Osteocyte (in vitro differentiated cells): ENCODE measurements at regions not wholly inside any gene's neighbourhood (a gene's known extent, or its start where the extent isn't known, plus 50 kb on each side); places are given as distances from the start of the nearest gene placed in this dataset.

Source experiments
- DNase-seq: peaks from one replicate; pipeline ENCODE4 v3.0.0; 2021; ENCODE audit warnings: mixed read lengths; ENCODE audit not compliant: unreplicated experiment; ENCODE audit errors: extremely low spot score
- H3K27ac Mint-ChIP-seq: one replicate; pipeline ENCODE4 v1.8.0; 2021; ENCODE audit warnings: mild to moderate bottlenecking, mixed read lengths; ENCODE audit not compliant: unreplicated experiment
- H3K27me3 Mint-ChIP-seq: one replicate; pipeline ENCODE4 v1.8.0; 2021; ENCODE audit warnings: mixed read lengths; ENCODE audit not compliant: unreplicated experiment
- H3K36me3 Mint-ChIP-seq: one replicate; pipeline ENCODE4 v1.8.0; 2021; ENCODE audit warnings: mixed read lengths; ENCODE audit not compliant: unreplicated experiment
- H3K4me1 Mint-ChIP-seq: one replicate; pipeline ENCODE4 v1.8.0; 2021; ENCODE audit warnings: mixed read lengths; ENCODE audit not compliant: unreplicated experiment
- H3K4me3 Mint-ChIP-seq: one replicate; pipeline ENCODE4 v1.8.0; 2021; ENCODE audit warnings: mild to moderate bottlenecking, moderate library complexity, mixed read lengths; ENCODE audit not compliant: unreplicated experiment
- H3K9me3 Mint-ChIP-seq: one replicate; pipeline ENCODE4 v1.8.0; 2021; ENCODE audit warnings: mixed read lengths; ENCODE audit not compliant: unreplicated experiment
- TF ChIP-seq, protein P1 (sequence below): fragments of 200-600 bp; sonication (generic); IDR thresholded peaks from 2 replicates; pipeline ENCODE4 v1.5.0; 2021; ENCODE audit warnings: antibody characterized with exemption, mild to moderate bottlenecking, moderate library complexity

DNA sequence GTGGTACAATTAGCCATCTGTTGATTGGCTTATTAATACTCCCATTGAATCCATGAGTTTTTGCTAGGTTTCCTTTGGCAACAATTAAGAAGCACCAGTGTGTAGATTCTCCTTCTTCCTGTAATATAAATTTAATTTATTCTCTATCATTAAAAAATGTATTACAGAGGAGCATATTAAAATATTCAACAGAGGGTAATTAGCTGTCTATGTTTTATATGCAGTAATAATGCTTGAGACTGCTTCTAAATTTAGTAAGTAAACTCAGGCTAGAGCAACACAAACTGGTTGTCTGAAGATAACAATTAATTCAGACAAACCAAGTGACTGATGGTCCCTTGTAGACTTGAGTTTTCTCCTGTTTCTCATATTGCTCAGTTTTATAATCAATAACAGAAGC is 192.4 kb downstream of the FAT4 start:
- H3K36me3 Mint-ChIP-seq = peaks cover 2% of the 10 kb centered on the region
- no peak for DNase-seq
- no peak overlapping the region for H3K4me3 Mint-ChIP-seq
- no peaks in the 10 kb centered on the region for H3K4me1 Mint-ChIP-seq
- H3K27me3 Mint-ChIP-seq = no peaks in the 10 kb centered on the region
- TF ChIP-seq, protein P1, sequence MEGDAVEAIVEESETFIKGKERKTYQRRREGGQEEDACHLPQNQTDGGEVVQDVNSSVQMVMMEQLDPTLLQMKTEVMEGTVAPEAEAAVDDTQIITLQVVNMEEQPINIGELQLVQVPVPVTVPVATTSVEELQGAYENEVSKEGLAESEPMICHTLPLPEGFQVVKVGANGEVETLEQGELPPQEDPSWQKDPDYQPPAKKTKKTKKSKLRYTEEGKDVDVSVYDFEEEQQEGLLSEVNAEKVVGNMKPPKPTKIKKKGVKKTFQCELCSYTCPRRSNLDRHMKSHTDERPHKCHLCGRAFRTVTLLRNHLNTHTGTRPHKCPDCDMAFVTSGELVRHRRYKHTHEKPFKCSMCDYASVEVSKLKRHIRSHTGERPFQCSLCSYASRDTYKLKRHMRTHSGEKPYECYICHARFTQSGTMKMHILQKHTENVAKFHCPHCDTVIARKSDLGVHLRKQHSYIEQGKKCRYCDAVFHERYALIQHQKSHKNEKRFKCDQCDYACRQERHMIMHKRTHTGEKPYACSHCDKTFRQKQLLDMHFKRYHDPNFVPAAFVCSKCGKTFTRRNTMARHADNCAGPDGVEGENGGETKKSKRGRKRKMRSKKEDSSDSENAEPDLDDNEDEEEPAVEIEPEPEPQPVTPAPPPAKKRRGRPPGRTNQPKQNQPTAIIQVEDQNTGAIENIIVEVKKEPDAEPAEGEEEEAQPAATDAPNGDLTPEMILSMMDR = no peak
- H3K9me3 Mint-ChIP-seq = no peaks in the 10 kb centered on the region
- no peak overlapping the region for H3K27ac Mint-ChIP-seq

DNA sequence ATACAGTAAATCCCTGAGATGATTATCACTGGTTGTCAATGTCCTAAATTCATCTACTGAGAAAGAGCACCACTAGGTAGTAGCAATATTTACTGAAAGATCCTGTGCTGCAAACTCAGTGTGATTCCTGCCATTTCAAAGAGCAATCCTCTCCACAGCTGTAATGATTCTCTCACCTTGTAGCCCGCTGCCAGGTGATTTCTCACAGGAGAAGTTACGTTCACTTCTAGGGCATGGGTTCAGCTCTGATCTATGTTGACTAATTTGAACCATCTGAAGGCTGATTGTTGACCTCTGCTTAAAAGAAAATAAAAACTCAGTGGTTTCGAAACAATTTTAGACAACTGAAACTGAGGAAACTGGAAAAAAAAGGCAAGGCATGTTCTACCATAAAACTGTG is 197.0 kb downstream of the FAT4 start:
- H3K27ac Mint-ChIP-seq = no peak overlapping the region
- DNase-seq = no peak
- H3K4me3 Mint-ChIP-seq = no peak overlapping the region

DNA sequence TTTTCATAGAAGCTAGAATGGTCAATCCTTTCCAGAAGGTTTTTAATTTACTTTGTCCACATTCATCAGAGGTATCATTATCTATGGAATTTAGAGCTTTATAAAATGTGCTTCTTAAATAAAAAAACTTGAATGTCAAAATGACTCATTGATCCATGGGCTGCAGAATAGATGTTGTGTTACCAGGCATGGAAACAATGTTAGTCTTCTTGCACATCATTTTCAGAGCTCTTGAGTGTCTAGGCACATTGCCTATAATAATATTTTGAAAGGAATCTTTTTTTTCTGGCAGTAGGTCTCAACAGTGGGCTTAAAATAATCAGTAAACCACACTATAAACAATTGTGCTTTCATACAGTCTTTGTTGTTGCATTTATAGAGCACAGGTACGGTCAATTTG is 200.3 kb downstream of the FAT4 start:
- TF ChIP-seq, protein P1 = no peak
- no peak for DNase-seq
- Mint-ChIP-seq H3K4me3 (no peak overlapping the region), H3K27ac (no peak overlapping the region), H3K4me1 (peaks cover 23% of the 10 kb centered on the region), H3K9me3 (peaks cover 15% of the 10 kb centered on the region), H3K27me3 (no peaks in the 10 kb centered on the region), H3K36me3 (no peaks in the 10 kb centered on the region)

More for the DNA sequence above, 197.0 kb downstream of the FAT4 start:
- Mint-ChIP-seq H3K4me1 (no peaks in the 10 kb centered on the region), H3K9me3 (peaks cover 15% of the 10 kb centered on the region), H3K27me3 (no peaks in the 10 kb centered on the region), H3K36me3 (no peaks in the 10 kb centered on the region)
- TF ChIP-seq, protein P1 = no peak

DNA sequence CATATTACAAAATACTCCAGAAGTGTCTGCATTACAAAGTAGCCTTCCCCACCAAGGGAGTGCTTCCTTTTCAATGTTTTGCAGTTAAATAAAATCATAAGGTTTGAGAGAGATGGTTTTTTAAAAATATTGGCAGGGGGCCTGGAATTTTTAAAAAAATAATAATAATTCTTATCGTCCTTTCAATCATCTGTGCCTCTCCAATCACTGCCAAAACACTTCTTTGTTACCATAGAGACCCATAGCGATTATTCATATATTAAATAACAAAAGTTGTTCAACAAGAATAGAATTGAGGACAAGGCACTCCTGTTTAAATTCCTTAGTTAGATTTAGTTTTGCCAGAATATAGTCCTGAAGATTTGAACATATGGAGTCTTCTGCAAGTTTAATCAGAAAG is 203.1 kb downstream of the FAT4 start:
- DNase-seq = no peak

DNA sequence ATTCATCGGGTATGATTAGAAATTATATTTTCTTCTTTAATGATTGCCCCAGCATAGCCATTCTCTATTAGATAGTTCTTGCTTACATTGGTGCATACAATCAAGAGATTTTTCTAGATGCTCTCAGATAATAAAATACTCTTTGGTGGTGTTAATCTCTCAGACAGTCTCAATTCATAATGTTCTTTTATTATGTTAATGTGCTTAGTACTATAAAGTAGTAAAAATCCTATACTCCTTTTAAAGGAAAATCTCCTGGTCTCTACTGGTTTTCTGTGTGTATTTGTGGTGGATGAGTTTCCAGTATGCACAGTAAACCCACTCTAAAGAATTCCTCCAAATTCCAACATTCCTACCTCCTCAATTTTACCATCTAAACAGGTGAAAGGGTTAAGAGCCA is 203.5 kb downstream of the FAT4 start:
- peak overlapping the region; percentile 0 for H3K27ac Mint-ChIP-seq
- no peaks in the 10 kb centered on the region for H3K27me3 Mint-ChIP-seq
- H3K36me3 Mint-ChIP-seq = no peaks in the 10 kb centered on the region
- TF ChIP-seq, protein P1 = no peak
- no peak for DNase-seq
- H3K4me1 Mint-ChIP-seq = peaks cover 35% of the 10 kb centered on the region
- H3K9me3 Mint-ChIP-seq = peaks cover 15% of the 10 kb centered on the region
- H3K4me3 Mint-ChIP-seq = no peak overlapping the region

More for the DNA sequence above, 203.1 kb downstream of the FAT4 start:
- TF ChIP-seq, protein P1 = no peak
- H3K27ac Mint-ChIP-seq = peak overlapping the region; percentile 0
- H3K4me3 Mint-ChIP-seq = no peak overlapping the region
- H3K36me3 Mint-ChIP-seq = no peaks in the 10 kb centered on the region
- H3K4me1 Mint-ChIP-seq = peaks cover 35% of the 10 kb centered on the region
- H3K9me3 Mint-ChIP-seq = peaks cover 15% of the 10 kb centered on the region
- H3K27me3 Mint-ChIP-seq = no peaks in the 10 kb centered on the region
